ENCODE measurements at regions not wholly inside any gene's neighbourhood (a gene's known extent, or its start where the extent isn't known, plus 50 kb on each side); places are given as distances from the start of the nearest gene placed in this dataset.

GRCh38 chr22:48439560-48440135 is 1388.0 kb downstream of the BRD1 start:
- no peak for ATAC-seq
- no peaks in the 10 kb centered on the region; the same call in 2 of the 3 replicates for H3K9me3 Mint-ChIP-seq

More at GRCh38 chr22:48439560-48440135, 1388.0 kb downstream of the BRD1 start:
- no peaks in the 10 kb centered on the region for H3K4me1 Mint-ChIP-seq
- H3K4me3 Mint-ChIP-seq = no peak overlapping the region
- Histone ChIP-seq H3K27ac (ENCODE audit: low read depth) (no peak overlapping the region), H3F3A (replicated peaks; ENCODE audit: low read depth) (no peaks in the 10 kb centered on the region), H3K4me2 (no peak overlapping the region), H3K4me1 (ENCODE audit: insufficient read depth) (no peaks in the 10 kb centered on the region), H3K79me2 (replicated peaks; ENCODE audit: insufficient read depth) (no peaks in the 10 kb centered on the region), H3K36me3 (ENCODE audit: insufficient read depth) (no peaks in the 10 kb centered on the region; the same call in 1 of the 2 replicates), H2AFZ (no peak overlapping the region), H3K27me3 (ENCODE audit: insufficient read depth) (no peaks in the 10 kb centered on the region), H3K9me2 (ENCODE audit: insufficient read depth) (no peaks in the 10 kb centered on the region), H3K4me3 (no peak overlapping the region), H4K20me1 (replicated peaks; ENCODE audit: insufficient read depth) (no peaks in the 10 kb centered on the region)
- DNase-seq (ENCODE audit: low spot score) = no peak
- TF ChIP-seq NANOG (IDR thresholded peaks at IDR 0.05; ENCODE audit: borderline replicate concordance) (no peak), EZH2 (IDR thresholded peaks at IDR 0.05; ENCODE audit: low read depth, unreplicated experiment) (no peak), JUNB (IDR thresholded peaks at IDR 0.05; ENCODE audit: unreplicated experiment) (no peak), STAT1 (IDR thresholded peaks at IDR 0.05; ENCODE audit: unreplicated experiment) (no peak), ZNF331 (CRISPR knock-in tag; IDR thresholded peaks at IDR 0.05; ENCODE audit: low read depth) (no peak), POLR2AphosphoS5 (IDR thresholded peaks at IDR 0.05; ENCODE audit: low read depth) (no peak), CREB1 (CRISPR knock-in tag; IDR thresholded peaks at IDR 0.05; ENCODE audit: low read depth) (no peak), CTCF (conservative IDR thresholded peaks at IDR 0.05; ENCODE audit: low read depth in 2 of 2) (no peak)
- TF ChIP-seq, protein P1, sequence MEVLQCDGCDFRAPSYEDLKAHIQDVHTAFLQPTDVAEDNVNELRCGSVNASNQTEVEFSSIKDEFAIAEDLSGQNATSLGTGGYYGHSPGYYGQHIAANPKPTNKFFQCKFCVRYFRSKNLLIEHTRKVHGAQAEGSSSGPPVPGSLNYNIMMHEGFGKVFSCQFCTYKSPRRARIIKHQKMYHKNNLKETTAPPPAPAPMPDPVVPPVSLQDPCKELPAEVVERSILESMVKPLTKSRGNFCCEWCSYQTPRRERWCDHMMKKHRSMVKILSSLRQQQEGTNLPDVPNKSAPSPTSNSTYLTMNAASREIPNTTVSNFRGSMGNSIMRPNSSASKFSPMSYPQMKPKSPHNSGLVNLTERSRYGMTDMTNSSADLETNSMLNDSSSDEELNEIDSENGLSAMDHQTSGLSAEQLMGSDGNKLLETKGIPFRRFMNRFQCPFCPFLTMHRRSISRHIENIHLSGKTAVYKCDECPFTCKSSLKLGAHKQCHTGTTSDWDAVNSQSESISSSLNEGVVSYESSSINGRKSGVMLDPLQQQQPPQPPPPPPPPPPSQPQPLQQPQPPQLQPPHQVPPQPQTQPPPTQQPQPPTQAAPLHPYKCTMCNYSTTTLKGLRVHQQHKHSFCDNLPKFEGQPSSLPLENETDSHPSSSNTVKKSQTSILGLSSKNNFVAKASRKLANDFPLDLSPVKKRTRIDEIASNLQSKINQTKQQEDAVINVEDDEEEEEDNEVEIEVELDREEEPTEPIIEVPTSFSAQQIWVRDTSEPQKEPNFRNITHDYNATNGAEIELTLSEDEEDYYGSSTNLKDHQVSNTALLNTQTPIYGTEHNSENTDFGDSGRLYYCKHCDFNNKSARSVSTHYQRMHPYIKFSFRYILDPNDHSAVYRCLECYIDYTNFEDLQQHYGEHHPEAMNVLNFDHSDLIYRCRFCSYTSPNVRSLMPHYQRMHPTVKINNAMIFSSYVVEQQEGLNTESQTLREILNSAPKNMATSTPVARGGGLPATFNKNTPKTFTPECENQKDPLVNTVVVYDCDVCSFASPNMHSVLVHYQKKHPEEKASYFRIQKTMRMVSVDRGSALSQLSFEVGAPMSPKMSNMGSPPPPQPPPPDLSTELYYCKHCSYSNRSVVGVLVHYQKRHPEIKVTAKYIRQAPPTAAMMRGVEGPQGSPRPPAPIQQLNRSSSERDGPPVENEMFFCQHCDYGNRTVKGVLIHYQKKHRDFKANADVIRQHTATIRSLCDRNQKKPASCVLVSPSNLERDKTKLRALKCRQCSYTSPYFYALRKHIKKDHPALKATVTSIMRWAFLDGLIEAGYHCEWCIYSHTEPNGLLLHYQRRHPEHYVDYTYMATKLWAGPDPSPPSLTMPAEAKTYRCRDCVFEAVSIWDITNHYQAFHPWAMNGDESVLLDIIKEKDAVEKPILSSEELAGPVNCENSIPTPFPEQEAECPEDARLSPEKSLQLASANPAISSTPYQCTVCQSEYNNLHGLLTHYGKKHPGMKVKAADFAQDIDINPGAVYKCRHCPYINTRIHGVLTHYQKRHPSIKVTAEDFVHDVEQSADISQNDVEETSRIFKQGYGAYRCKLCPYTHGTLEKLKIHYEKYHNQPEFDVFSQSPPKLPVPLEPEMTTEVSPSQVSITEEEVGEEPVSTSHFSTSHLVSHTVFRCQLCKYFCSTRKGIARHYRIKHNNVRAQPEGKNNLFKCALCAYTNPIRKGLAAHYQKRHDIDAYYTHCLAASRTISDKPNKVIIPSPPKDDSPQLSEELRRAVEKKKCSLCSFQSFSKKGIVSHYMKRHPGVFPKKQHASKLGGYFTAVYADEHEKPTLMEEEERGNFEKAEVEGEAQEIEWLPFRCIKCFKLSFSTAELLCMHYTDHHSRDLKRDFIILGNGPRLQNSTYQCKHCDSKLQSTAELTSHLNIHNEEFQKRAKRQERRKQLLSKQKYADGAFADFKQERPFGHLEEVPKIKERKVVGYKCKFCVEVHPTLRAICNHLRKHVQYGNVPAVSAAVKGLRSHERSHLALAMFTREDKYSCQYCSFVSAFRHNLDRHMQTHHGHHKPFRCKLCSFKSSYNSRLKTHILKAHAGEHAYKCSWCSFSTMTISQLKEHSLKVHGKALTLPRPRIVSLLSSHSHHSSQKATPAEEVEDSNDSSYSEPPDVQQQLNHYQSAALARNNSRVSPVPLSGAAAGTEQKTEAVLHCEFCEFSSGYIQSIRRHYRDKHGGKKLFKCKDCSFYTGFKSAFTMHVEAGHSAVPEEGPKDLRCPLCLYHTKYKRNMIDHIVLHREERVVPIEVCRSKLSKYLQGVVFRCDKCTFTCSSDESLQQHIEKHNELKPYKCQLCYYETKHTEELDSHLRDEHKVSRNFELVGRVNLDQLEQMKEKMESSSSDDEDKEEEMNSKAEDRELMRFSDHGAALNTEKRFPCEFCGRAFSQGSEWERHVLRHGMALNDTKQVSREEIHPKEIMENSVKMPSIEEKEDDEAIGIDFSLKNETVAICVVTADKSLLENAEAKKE (CRISPR knock-in tag; IDR thresholded peaks at IDR 0.05) = no peak
- TF ChIP-seq, protein P2, sequence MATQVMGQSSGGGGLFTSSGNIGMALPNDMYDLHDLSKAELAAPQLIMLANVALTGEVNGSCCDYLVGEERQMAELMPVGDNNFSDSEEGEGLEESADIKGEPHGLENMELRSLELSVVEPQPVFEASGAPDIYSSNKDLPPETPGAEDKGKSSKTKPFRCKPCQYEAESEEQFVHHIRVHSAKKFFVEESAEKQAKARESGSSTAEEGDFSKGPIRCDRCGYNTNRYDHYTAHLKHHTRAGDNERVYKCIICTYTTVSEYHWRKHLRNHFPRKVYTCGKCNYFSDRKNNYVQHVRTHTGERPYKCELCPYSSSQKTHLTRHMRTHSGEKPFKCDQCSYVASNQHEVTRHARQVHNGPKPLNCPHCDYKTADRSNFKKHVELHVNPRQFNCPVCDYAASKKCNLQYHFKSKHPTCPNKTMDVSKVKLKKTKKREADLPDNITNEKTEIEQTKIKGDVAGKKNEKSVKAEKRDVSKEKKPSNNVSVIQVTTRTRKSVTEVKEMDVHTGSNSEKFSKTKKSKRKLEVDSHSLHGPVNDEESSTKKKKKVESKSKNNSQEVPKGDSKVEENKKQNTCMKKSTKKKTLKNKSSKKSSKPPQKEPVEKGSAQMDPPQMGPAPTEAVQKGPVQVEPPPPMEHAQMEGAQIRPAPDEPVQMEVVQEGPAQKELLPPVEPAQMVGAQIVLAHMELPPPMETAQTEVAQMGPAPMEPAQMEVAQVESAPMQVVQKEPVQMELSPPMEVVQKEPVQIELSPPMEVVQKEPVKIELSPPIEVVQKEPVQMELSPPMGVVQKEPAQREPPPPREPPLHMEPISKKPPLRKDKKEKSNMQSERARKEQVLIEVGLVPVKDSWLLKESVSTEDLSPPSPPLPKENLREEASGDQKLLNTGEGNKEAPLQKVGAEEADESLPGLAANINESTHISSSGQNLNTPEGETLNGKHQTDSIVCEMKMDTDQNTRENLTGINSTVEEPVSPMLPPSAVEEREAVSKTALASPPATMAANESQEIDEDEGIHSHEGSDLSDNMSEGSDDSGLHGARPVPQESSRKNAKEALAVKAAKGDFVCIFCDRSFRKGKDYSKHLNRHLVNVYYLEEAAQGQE (IDR thresholded peaks at IDR 0.05; ENCODE audit: unreplicated experiment) = no peak
- no peaks in the 10 kb centered on the region for H3K36me3 Mint-ChIP-seq (ENCODE audit: low read depth)
- H3K27ac Mint-ChIP-seq = no peak overlapping the region
- no peaks in the 10 kb centered on the region for H3K27me3 Mint-ChIP-seq (ENCODE audit: insufficient read depth, low read depth, poor library complexity)

Data from GM23338 (cell line).